MM.1S (cell line): ENCODE measurements at regions not wholly inside any gene's neighbourhood (a gene's known extent, or its start where the extent isn't known, plus 50 kb on each side); places are given as distances from the start of the nearest gene placed in this dataset.

Source experiments
- DNase-seq: peaks from one replicate; pipeline ENCODE4 v3.0.0-alpha.2; 2015
- H2AFZ ChIP-seq: fragments of 300-600 bp; sonication (generic); 2 replicates; pipeline ENCODE4 v1.6.0; 2016; ENCODE audit warnings: antibody characterized with exemption, low read length
- H3F3A ChIP-seq: fragments of 300-600 bp; sonication (generic); 2 replicates; pipeline ENCODE4 v1.6.1; 2016; ENCODE audit warnings: mild to moderate bottlenecking, antibody characterized with exemption, low read length, moderate library complexity, mixed read lengths; ENCODE audit not compliant: insufficient read depth
- H3K27ac ChIP-seq: fragments of 300-600 bp; sonication (generic); 2 replicates; pipeline ENCODE4 v1.5.1; 2016; ENCODE audit warnings: mild to moderate bottlenecking, low read length
- H3K27me3 ChIP-seq: fragments of 300-600 bp; sonication (generic); replicated peaks from 2 replicates; pipeline ENCODE4 v1.6.0; 2016; ENCODE audit warnings: low read length; ENCODE audit not compliant: insufficient read depth
- H3K36me3 ChIP-seq: fragments of 300-600 bp; sonication (generic); replicated peaks from 2 replicates; pipeline ENCODE4 v1.6.1; 2016; ENCODE audit warnings: mild to moderate bottlenecking, low read length, mixed read lengths; ENCODE audit not compliant: insufficient read depth
- H3K4me1 ChIP-seq: fragments of 300-600 bp; sonication (generic); 2 replicates; pipeline ENCODE4 v1.6.1; 2016; ENCODE audit warnings: low read length, mixed read lengths
- H3K4me2 ChIP-seq: fragments of 300-600 bp; sonication (generic); 2 replicates; pipeline ENCODE4 v1.6.0; 2016; ENCODE audit warnings: low read depth, low read length
- H3K4me3 ChIP-seq: fragments of 300-600 bp; sonication (generic); 2 replicates; pipeline ENCODE4 v1.5.1; 2016; ENCODE audit warnings: low read length, mixed read lengths
- H3K79me2 ChIP-seq: fragments of 300-600 bp; sonication (generic); 2 replicates; pipeline ENCODE4 v1.6.1; 2016; ENCODE audit warnings: mixed run types, low read length, mixed read lengths
- H3K9ac ChIP-seq: fragments of 300-600 bp; sonication (generic); 2 replicates; pipeline ENCODE4 v1.6.1; 2016; ENCODE audit warnings: low read length, mixed read lengths
- H3K9me2 ChIP-seq: fragments of 300-600 bp; sonication (generic); replicated peaks from 2 replicates; pipeline ENCODE4 v1.6.1; 2016; ENCODE audit warnings: mild to moderate bottlenecking, low read length, mixed read lengths; ENCODE audit not compliant: insufficient read depth
- H3K9me3 ChIP-seq: fragments of 300-600 bp; sonication (generic); replicated peaks from 2 replicates; pipeline ENCODE4 v1.6.1; 2016; ENCODE audit warnings: mild to moderate bottlenecking, low read length, mixed read lengths; ENCODE audit not compliant: insufficient read depth
- H4K20me1 ChIP-seq: fragments of 300-600 bp; sonication (generic); 2 replicates; pipeline ENCODE4 v1.6.1; 2016; ENCODE audit warnings: mild to moderate bottlenecking, low read length, moderate library complexity, mixed read lengths; ENCODE audit not compliant: insufficient read depth
- EZH2 ChIP-seq: fragments of 300-600 bp; sonication (generic); optimal IDR thresholded peaks from 2 replicates; pipeline ENCODE3; 2017; ENCODE audit warnings: low read depth, mild to moderate bottlenecking, antibody characterized with exemption, low read length, mixed read lengths
- EZH2phosphoT487 ChIP-seq: fragments of 300-600 bp; sonication (generic); IDR thresholded peaks from 2 replicates; pipeline ENCODE4 v1.6.1; 2018; ENCODE audit warnings: antibody characterized with exemption, low read length
- TF ChIP-seq, protein P1 (sequence below): fragments of 300-600 bp; sonication (generic); IDR thresholded peaks from 2 replicates; pipeline ENCODE4 v1.5.1; 2016; ENCODE audit warnings: antibody characterized with exemption, low read length, mixed read lengths

GRCh38 chr1:59132295-59132694 is 164.6 kb upstream of the FGGY start:
- TF ChIP-seq, protein P1, sequence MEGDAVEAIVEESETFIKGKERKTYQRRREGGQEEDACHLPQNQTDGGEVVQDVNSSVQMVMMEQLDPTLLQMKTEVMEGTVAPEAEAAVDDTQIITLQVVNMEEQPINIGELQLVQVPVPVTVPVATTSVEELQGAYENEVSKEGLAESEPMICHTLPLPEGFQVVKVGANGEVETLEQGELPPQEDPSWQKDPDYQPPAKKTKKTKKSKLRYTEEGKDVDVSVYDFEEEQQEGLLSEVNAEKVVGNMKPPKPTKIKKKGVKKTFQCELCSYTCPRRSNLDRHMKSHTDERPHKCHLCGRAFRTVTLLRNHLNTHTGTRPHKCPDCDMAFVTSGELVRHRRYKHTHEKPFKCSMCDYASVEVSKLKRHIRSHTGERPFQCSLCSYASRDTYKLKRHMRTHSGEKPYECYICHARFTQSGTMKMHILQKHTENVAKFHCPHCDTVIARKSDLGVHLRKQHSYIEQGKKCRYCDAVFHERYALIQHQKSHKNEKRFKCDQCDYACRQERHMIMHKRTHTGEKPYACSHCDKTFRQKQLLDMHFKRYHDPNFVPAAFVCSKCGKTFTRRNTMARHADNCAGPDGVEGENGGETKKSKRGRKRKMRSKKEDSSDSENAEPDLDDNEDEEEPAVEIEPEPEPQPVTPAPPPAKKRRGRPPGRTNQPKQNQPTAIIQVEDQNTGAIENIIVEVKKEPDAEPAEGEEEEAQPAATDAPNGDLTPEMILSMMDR: no peak
- no peak for TF ChIP-seq EZH2phosphoT487
- no peak for TF ChIP-seq EZH2
- H3K9ac ChIP-seq: no peak overlapping the region
- DNase-seq: no peak
- no peaks in the 10 kb centered on the region for H3K79me2 ChIP-seq
- no peaks in the 10 kb centered on the region for H3K9me3 ChIP-seq
- no peaks in the 10 kb centered on the region for H3F3A ChIP-seq
- H3K4me1 ChIP-seq: no peaks in the 10 kb centered on the region
- H3K27me3 ChIP-seq: no peaks in the 10 kb centered on the region
- H3K27ac ChIP-seq: no peak overlapping the region
- no peak overlapping the region for H2AFZ ChIP-seq
- no peak overlapping the region for H3K4me2 ChIP-seq
- no peaks in the 10 kb centered on the region for H3K36me3 ChIP-seq
- H3K9me2 ChIP-seq: no peaks in the 10 kb centered on the region
- no peak overlapping the region for H3K4me3 ChIP-seq
- no peaks in the 10 kb centered on the region for H4K20me1 ChIP-seq

DNA sequence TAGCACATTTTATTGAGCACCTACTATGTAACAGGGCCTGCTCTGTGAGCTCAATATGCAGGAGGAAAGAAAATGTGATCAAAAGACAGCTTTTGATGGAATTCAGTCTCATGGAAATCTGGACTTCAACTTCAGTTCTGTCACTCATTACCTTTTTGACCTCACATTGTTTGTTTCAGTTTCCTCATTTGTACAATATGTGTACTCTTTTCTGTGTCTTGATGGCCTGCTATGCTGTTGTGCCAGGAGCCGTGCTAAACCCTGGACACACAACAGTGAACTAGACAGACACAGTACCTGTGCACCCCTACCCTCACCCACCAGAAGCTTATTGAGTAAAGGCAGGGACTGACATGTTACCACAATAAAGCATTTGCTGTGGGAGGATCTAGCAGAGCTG is 162.9 kb upstream of the FGGY start:
- no peak for TF ChIP-seq EZH2
- TF ChIP-seq EZH2phosphoT487: no peak
- no peaks in the 10 kb centered on the region for H3K27me3 ChIP-seq
- no peaks in the 10 kb centered on the region for H4K20me1 ChIP-seq
- H3K27ac ChIP-seq: no peak overlapping the region
- no peaks in the 10 kb centered on the region for H3K9me2 ChIP-seq
- no peak overlapping the region for H3K4me3 ChIP-seq
- H3K4me2 ChIP-seq: no peak overlapping the region
- H3K79me2 ChIP-seq: no peaks in the 10 kb centered on the region
- H3K9ac ChIP-seq: no peak overlapping the region
- no peaks in the 10 kb centered on the region for H3K36me3 ChIP-seq
- no peaks in the 10 kb centered on the region for H3F3A ChIP-seq
- no peak for DNase-seq
- H3K4me1 ChIP-seq: no peaks in the 10 kb centered on the region
- H2AFZ ChIP-seq: no peak overlapping the region
- H3K9me3 ChIP-seq: no peaks in the 10 kb centered on the region

- Histone ChIP-seq H3K9me3 (no peaks in the 10 kb centered on the region), H3K4me1 (no peaks in the 10 kb centered on the region), H2AFZ (no peak overlapping the region), H3K9me2 (no peaks in the 10 kb centered on the region), H3K4me3 (no peak overlapping the region), H3F3A (no peaks in the 10 kb centered on the region), H3K79me2 (no peaks in the 10 kb centered on the region), H3K36me3 (no peaks in the 10 kb centered on the region), H4K20me1 (no peaks in the 10 kb centered on the region), H3K4me2 (no peak overlapping the region), H3K9ac (no peak overlapping the region), H3K27ac (no peak overlapping the region), H3K27me3 (no peaks in the 10 kb centered on the region)
- DNase-seq: no peak
- TF ChIP-seq EZH2 (no peak), EZH2phosphoT487 (no peak)
- TF ChIP-seq, protein P1: no peak
These were observed 161.1 kb upstream of the FGGY start for GRCh38 chr1:59135761-59136255.

DNA sequence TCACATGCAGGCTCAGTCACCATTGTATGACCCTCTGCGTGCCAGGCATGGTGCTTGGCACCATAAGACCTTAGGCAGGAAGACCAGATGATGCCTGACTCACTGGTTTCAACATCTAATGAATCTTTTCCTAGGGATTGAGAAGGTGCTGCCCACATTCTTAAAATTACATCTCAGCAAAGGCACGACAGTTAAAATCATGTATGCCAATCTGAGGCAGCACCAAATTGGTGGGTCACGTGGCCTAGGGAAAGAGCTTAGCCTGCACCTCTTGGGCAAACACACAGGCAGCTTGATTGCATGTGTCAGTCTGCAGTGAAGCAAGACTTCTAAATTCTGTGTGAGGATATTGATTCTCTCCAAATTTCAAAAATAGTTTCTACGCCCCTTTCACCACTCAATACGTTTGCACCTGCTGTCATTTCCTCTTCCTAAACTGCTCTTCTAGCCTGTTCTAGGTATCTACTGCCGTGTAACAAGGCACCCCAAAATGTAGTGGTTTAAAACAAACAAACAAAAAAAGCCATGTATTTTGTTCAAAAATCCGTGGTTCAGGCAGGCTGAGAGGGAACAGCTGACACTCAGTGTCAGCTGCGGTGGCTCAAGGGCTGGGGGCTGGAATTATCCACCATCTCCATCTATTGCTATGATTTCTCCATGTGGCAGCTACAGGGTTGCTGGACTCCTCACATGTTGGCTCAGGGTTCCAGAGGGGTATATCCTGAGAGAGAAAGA is 160.2 kb upstream of the FGGY start:
- no peaks in the 10 kb centered on the region for H3K4me1 ChIP-seq
- no peak overlapping the region for H3K27ac ChIP-seq
- no peaks in the 10 kb centered on the region for H4K20me1 ChIP-seq
- H3K9ac ChIP-seq: no peak overlapping the region
- H3K79me2 ChIP-seq: no peaks in the 10 kb centered on the region
- TF ChIP-seq EZH2phosphoT487 (no peak), EZH2 (no peak)
- TF ChIP-seq, protein P1: no peak
- no peaks in the 10 kb centered on the region for H3K36me3 ChIP-seq
- no peaks in the 10 kb centered on the region for H3K9me3 ChIP-seq
- H3K27me3 ChIP-seq: no peaks in the 10 kb centered on the region
- H3K9me2 ChIP-seq: no peaks in the 10 kb centered on the region
- no peak overlapping the region for H3K4me2 ChIP-seq
- no peak overlapping the region for H2AFZ ChIP-seq
- DNase-seq: no peak
- no peaks in the 10 kb centered on the region for H3F3A ChIP-seq
- H3K4me3 ChIP-seq: no peak overlapping the region
